ENCODE measurements at regions not wholly inside any gene's neighbourhood (a gene's known extent, or its start where the extent isn't known, plus 50 kb on each side); places are given as distances from the start of the nearest gene placed in this dataset.

GRCh38 chr6:4510906-4511640 is 265.1 kb upstream of the CDYL start:
- H3K4me3 Mint-ChIP-seq: no peak overlapping the region
- H3K27me3 Mint-ChIP-seq: peaks cover 13% of the 10 kb centered on the region
- no peak overlapping the region for H3K27ac Mint-ChIP-seq
- H3K4me1 Mint-ChIP-seq: no peaks in the 10 kb centered on the region
- H3K9me3 Mint-ChIP-seq: no peaks in the 10 kb centered on the region
- H3K36me3 Mint-ChIP-seq: no peaks in the 10 kb centered on the region

DNA sequence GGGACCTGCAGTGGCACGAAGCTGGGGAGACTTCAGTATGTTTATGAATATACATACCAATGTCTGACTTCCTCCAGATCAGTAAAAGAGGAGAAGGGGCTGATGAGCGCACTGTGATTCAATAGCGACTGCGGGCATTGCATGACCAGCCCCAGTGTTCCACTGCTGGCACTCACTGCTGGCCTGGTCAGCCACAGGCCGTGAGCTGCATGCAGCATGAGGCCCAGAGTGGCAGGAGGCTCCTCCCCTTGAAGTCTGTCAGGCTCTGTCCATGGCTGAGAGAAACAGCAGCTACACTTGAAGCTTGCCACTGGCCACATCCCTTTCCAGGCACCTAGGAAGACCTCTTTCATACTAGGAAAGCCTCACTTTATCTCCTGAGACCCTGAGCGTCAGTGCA is 265.9 kb upstream of the CDYL start:
- H3K27ac Mint-ChIP-seq: no peak overlapping the region
- H3K4me1 Mint-ChIP-seq: no peaks in the 10 kb centered on the region
- H3K4me3 Mint-ChIP-seq: no peak overlapping the region
- peaks cover 16% of the 10 kb centered on the region for H3K27me3 Mint-ChIP-seq
- H3K9me3 Mint-ChIP-seq: no peaks in the 10 kb centered on the region
- H3K36me3 Mint-ChIP-seq: no peaks in the 10 kb centered on the region

DNA sequence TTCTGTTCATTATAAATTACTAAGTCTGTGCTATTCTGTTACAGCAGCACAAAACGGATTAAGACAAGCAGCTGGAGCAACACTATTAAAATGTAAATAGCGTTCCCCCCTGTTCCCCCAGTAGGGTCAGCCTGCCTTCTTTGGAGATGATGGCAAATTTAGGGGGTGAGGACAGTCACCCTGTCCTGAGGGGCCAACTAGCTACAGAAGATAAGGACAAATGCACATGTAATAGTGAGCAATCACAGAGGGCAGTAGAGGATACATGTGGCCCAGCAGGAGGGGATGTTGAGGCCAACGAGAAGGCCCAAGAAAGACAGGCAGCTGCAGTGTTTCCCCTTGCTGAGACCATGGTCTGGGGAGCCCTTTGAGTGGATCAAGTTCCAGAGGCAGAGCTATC is 266.7 kb upstream of the CDYL start:
- Mint-ChIP-seq H3K4me3 (no peak overlapping the region), H3K4me1 (no peaks in the 10 kb centered on the region), H3K36me3 (no peaks in the 10 kb centered on the region), H3K27me3 (peaks cover 19% of the 10 kb centered on the region), H3K27ac (no peak overlapping the region), H3K9me3 (no peaks in the 10 kb centered on the region)

- H3K4me3 Mint-ChIP-seq: no peak overlapping the region
- H3K27ac Mint-ChIP-seq: no peak overlapping the region
- H3K9me3 Mint-ChIP-seq: no peaks in the 10 kb centered on the region
- H3K36me3 Mint-ChIP-seq: no peaks in the 10 kb centered on the region
- H3K4me1 Mint-ChIP-seq: no peaks in the 10 kb centered on the region
- H3K27me3 Mint-ChIP-seq: peaks cover 15% of the 10 kb centered on the region
Observed at GRCh38 chr6:4506792-4507191, 269.4 kb upstream of the CDYL start.

GRCh38 chr6:4506223-4506622 is 270.0 kb upstream of the CDYL start:
- Mint-ChIP-seq H3K27ac (no peak overlapping the region), H3K27me3 (peaks cover 15% of the 10 kb centered on the region), H3K9me3 (no peaks in the 10 kb centered on the region), H3K36me3 (no peaks in the 10 kb centered on the region), H3K4me3 (no peak overlapping the region), H3K4me1 (no peaks in the 10 kb centered on the region)

DNA sequence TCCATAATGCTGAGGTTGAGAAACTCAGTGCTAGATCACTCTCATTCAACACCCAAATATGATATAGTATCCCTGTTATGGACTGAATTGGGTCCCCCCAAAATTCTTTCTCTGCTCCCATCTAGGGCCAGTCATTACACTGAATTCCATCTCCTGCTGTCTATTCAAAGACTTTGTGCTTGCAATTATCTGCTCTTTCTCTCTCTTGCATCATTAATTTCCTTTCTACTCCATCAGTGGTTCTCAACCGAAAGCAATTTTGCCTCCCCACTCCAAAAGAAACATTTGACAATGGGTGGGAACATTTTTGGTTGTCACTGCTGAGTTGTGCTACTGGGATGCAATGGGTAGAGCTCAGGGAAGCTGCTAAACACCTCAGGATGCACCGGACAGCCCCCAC is 271.5 kb upstream of the CDYL start:
- Mint-ChIP-seq H3K9me3 (no peaks in the 10 kb centered on the region), H3K27me3 (peaks cover 14% of the 10 kb centered on the region), H3K36me3 (no peaks in the 10 kb centered on the region), H3K4me1 (no peaks in the 10 kb centered on the region), H3K4me3 (no peak overlapping the region), H3K27ac (no peak overlapping the region)

- no peaks in the 10 kb centered on the region for H3K4me1 Mint-ChIP-seq
- no peaks in the 10 kb centered on the region for H3K9me3 Mint-ChIP-seq
- no peak overlapping the region for H3K27ac Mint-ChIP-seq
- H3K36me3 Mint-ChIP-seq: no peaks in the 10 kb centered on the region
- no peak overlapping the region for H3K4me3 Mint-ChIP-seq
- peaks cover 10% of the 10 kb centered on the region for H3K27me3 Mint-ChIP-seq
Observed at GRCh38 chr6:4503700-4504099, 272.5 kb upstream of the CDYL start.

- no peaks in the 10 kb centered on the region for H3K36me3 Mint-ChIP-seq
- no peak overlapping the region for H3K27ac Mint-ChIP-seq
- H3K4me3 Mint-ChIP-seq: no peak overlapping the region
- peaks cover 8% of the 10 kb centered on the region for H3K27me3 Mint-ChIP-seq
- no peaks in the 10 kb centered on the region for H3K9me3 Mint-ChIP-seq
- no peaks in the 10 kb centered on the region for H3K4me1 Mint-ChIP-seq
Observed at GRCh38 chr6:4496284-4496683, 279.9 kb upstream of the CDYL start.

DNA sequence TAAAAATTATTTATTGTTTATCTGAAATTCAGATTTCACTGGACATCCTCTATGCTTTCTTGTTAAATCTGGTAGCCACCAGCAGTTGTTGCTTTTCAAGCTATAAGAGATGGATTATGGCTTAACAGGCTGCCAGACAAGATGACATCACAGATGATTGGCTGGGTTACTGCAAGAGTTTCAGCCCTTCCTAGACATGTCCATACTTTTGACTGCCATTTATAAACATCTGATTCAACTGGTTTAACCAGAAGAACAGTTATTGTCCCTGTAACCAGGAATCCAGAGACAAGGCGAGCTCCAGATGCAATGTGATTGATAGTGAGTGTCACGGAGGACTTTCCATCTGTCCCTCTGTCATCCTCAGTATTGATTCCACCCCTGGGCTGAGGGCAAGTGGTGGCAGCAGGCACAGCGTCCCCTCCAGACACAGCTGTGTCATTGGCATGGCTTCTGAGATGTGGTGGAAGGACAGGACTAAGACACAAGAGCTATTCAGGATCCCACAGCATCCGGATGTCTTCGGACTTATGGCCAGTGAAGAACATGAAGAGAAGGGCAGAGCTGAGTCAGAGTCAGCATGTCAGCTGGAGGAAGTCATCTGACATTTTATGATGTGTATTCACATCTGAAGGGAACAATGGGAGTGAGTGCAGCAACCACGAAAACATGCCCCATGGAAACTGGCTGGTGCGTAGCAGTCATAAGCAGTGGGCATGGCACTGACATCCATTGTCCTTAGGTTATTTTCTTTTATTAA is 284.5 kb upstream of the CDYL start:
- H3K9me3 Mint-ChIP-seq: peaks cover 6% of the 10 kb centered on the region
- peaks cover 5% of the 10 kb centered on the region for H3K27me3 Mint-ChIP-seq
- H3K4me1 Mint-ChIP-seq: no peaks in the 10 kb centered on the region
- no peak overlapping the region for H3K4me3 Mint-ChIP-seq
- peaks cover 1% of the 10 kb centered on the region for H3K36me3 Mint-ChIP-seq
- no peak overlapping the region for H3K27ac Mint-ChIP-seq

- peaks cover 10% of the 10 kb centered on the region for H3K27me3 Mint-ChIP-seq
- H3K4me1 Mint-ChIP-seq: no peaks in the 10 kb centered on the region
- H3K4me3 Mint-ChIP-seq: no peak overlapping the region
- peaks cover 1% of the 10 kb centered on the region for H3K36me3 Mint-ChIP-seq
- H3K9me3 Mint-ChIP-seq: peaks cover 11% of the 10 kb centered on the region
- H3K27ac Mint-ChIP-seq: peak overlapping the region; percentile 51
Observed at GRCh38 chr6:4489538-4489937, 286.7 kb upstream of the CDYL start.

DNA sequence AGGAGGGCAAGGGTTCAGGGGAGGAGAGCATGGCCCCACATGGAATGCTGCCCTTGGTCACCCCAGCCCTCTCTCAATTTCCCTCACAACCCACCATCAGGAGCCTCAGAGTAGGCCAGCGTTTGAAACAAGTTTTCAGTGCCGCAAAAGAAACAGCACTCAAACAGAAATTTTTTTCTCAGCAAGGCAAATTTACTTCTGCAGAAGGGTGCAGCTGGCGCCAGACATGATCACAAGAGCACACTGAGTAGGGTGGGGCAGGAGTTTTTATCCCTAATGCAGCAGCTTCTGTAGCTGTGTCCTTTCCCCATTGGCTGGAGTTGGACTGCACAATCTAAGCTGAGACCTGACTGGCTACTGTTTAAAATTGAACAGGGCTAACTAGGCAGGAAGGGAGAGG is 287.8 kb upstream of the CDYL start:
- no peak overlapping the region for H3K27ac Mint-ChIP-seq
- no peak overlapping the region for H3K4me3 Mint-ChIP-seq
- peaks cover 1% of the 10 kb centered on the region for H3K36me3 Mint-ChIP-seq
- no peaks in the 10 kb centered on the region for H3K4me1 Mint-ChIP-seq
- peaks cover 10% of the 10 kb centered on the region for H3K27me3 Mint-ChIP-seq
- peaks cover 11% of the 10 kb centered on the region for H3K9me3 Mint-ChIP-seq

- Mint-ChIP-seq H3K4me3 (no peak overlapping the region), H3K9me3 (peaks cover 11% of the 10 kb centered on the region), H3K27me3 (peaks cover 10% of the 10 kb centered on the region), H3K27ac (no peak overlapping the region), H3K4me1 (no peaks in the 10 kb centered on the region), H3K36me3 (peaks cover 1% of the 10 kb centered on the region)
Observed at GRCh38 chr6:4487538-4487937, 288.7 kb upstream of the CDYL start.

GRCh38 chr6:4486568-4487315 is 289.5 kb upstream of the CDYL start:
- peaks cover 1% of the 10 kb centered on the region for H3K36me3 Mint-ChIP-seq
- H3K9me3 Mint-ChIP-seq: peaks cover 11% of the 10 kb centered on the region
- H3K27ac Mint-ChIP-seq: no peak overlapping the region

DNA sequence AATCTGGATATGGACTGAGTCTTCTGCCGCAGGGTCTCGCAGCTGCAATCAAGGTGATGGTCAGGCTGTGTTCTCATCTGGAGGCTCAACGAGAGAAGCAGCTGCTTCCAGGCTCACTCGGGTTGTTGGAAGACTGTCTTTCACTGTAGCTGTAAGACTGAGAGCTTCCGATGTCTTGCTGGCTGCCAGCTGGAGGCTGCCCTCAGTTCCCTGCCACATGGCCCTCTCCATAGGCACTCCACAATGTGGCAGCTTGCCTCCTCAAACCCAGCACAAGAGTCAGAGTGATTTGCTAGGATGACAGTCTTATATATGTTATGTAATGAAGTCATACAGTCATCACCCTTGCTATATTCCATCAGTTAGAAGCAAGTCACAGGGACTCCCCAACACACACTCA is 290.5 kb upstream of the CDYL start:
- Mint-ChIP-seq H3K9me3 (peaks cover 11% of the 10 kb centered on the region), H3K27me3 (peaks cover 12% of the 10 kb centered on the region), H3K36me3 (peaks cover 1% of the 10 kb centered on the region), H3K4me1 (no peaks in the 10 kb centered on the region), H3K27ac (no peak overlapping the region), H3K4me3 (no peak overlapping the region)

More at GRCh38 chr6:4486568-4487315, 289.5 kb upstream of the CDYL start:
- Mint-ChIP-seq H3K4me1 (no peaks in the 10 kb centered on the region), H3K4me3 (no peak overlapping the region), H3K27me3 (peaks cover 10% of the 10 kb centered on the region)

DNA sequence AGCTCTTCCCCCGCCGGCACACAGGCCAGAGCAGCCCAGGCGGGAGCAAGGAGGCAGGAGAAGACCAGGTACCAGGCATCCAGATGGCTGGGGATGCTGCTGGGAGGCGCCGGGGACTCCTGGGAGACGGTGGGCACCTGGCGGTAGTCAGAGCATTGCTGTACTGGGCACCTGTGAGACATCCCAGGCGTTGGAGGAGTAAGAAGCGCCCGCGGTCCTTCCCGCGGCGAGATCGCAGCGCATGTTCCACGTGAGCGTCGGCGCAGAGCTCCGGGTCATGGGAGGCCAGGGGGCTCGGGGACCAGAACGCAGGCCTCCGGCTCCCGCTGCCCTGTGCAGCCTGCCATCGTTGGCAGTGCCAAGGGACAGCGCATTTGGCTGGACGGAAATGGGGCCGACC is 293.7 kb upstream of the CDYL start:
- peaks cover 21% of the 10 kb centered on the region for H3K27me3 Mint-ChIP-seq
- no peak overlapping the region for H3K27ac Mint-ChIP-seq
- peaks cover 1% of the 10 kb centered on the region for H3K36me3 Mint-ChIP-seq
- H3K4me1 Mint-ChIP-seq: no peaks in the 10 kb centered on the region
- H3K4me3 Mint-ChIP-seq: no peak overlapping the region
- peaks cover 5% of the 10 kb centered on the region for H3K9me3 Mint-ChIP-seq
